Activated CD4-positive, alpha-beta T cell treated with anti-CD3 and anti-CD28 coated beads, Interleukin-10, Interleukin-2, amounts not matched to agents 100 ng/mL and 50 ng/mL, durations not matched to agents 16 hours and 8 hours (primary cell): ENCODE measurements at regions not wholly inside any gene's neighbourhood (a gene's known extent, or its start where the extent isn't known, plus 50 kb on each side); places are given as distances from the start of the nearest gene placed in this dataset.

Source experiments
- DNase-seq: peaks from one replicate; pipeline ENCODE4 v3.0.0-alpha.2; 2020

DNA sequence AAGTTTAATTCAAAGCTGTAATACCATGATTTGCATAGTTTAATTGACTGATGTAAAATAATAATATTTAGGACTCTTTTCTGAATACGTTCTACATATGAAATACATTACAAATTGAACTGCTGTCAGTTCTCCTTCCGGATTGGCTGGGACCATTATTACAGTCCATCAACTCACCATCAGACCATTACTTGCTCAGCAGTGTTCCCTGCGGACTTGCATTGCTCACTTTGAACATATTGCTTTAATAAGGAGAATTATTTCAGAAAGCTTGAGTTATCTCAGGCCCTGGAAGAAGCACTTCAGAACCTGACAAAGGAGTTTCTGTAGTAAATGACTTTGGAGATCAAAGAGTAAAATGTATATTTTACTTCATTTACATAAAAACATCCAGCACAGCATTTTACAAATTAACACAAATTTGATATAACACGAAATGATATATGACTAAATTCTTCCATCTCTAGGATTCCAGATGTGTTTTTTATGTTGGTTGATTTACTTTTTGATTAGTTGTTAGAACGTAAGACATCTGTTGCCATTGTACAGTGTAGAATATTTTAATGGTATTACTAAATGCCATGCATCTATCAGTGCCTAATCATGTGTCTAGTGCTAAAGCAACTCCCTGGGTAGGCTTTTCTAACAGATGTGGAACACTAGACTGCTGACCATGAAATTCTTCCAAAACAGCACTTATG lies 418.5 kb upstream of the SEMA3A start:
- no peak for DNase-seq

DNA sequence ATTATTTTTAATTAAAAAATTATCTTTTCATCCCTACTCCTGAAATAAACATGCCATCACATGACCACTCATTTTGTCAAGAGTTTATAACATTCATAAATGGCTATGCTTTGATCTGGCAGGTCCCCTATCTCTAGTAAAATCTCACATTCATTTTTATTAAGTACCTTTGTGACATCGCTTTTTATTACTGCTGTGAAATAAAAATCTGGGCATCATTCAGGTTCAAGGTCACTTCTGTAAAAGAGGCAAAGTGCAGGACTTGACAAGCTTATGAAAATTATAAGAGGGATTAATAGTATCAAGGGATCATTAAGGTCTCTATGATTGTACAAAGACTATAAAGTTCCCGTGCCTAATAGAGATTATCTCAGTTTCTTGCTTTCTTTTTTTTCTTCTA lies 416.8 kb upstream of the SEMA3A start:
- no peak for DNase-seq

GRCh38 chr7:84610390-84610789 lies 415.8 kb upstream of the SEMA3A start:
- no peak for DNase-seq

DNA sequence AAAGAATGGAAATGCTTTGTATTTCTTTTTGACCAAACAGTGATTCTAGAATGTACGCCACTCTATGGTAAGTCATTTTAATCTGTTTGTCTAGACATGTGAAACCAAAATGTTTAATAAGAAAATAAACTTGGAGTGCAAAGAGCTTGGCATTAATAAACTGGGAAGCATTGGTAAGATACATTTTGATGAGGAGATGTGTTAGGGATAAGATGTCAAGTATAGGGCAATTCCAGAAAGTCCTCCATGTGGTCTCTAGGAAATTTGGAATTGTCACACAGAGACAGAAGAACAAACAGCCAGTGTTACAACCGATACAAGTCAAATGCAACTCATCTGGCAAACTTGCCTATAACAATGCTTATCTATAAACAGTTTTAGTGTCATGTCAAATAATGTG lies 410.7 kb upstream of the SEMA3A start:
- DNase-seq: no peak

- DNase-seq: no peak
Measured at GRCh38 chr7:84603545-84603944, 409.0 kb upstream of the SEMA3A start.

- no peak for DNase-seq
Measured at GRCh38 chr7:84595026-84595425, 400.4 kb upstream of the SEMA3A start.

DNA sequence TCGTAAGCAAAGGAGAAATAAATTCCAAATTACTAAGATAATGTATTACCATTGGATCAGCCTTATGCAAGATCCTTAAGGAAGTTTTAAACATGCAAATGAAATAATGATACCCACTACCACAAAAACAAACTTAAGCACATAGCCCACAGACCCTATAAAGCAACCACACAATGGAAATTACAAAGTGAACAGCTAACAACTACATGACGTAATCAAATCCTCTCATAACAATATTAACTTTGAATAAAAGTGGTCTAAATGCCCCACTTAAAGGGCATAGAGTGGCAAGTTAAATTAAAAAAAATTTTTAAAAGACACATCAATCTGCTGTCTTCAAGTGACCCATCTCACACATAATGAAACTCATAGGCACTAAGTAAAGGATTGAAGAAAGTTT lies 397.3 kb upstream of the SEMA3A start:
- no peak for DNase-seq

GRCh38 chr7:84589012-84589411 lies 394.4 kb upstream of the SEMA3A start:
- no peak for DNase-seq

GRCh38 chr7:84583331-84583730 lies 388.7 kb upstream of the SEMA3A start:
- no peak for DNase-seq

GRCh38 chr7:84582747-84583146 lies 388.2 kb upstream of the SEMA3A start:
- DNase-seq: no peak

GRCh38 chr7:84578825-84579224 lies 384.2 kb upstream of the SEMA3A start:
- no peak for DNase-seq

- DNase-seq: no peak
Measured at GRCh38 chr7:84568781-84569180, 374.2 kb upstream of the SEMA3A start.

- DNase-seq: no peak
Measured at GRCh38 chr7:84565345-84566074, 370.9 kb upstream of the SEMA3A start.

DNA sequence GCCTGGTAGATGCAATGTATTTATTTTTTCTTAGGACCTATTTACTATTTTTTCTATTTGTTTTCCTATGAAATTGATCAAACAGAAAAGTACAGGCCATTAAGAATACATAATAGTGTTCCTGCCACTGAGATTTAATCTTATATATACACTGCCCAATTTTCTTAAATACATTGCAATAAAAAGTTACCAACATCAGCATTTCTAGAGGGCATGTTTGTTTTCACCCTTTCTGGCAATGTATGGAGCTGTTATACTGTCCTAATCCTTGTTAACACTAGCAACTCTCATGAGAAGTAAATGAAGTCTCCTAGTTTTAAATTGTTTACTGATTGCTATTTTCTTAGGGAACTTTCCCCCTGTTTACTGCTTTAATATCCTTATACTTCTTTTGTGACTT lies 359.1 kb upstream of the SEMA3A start:
- DNase-seq: no peak

- no peak for DNase-seq
Measured at GRCh38 chr7:84549409-84549808, 354.8 kb upstream of the SEMA3A start.

GRCh38 chr7:84548366-84549365 lies 354.1 kb upstream of the SEMA3A start:
- DNase-seq: no peak

DNA sequence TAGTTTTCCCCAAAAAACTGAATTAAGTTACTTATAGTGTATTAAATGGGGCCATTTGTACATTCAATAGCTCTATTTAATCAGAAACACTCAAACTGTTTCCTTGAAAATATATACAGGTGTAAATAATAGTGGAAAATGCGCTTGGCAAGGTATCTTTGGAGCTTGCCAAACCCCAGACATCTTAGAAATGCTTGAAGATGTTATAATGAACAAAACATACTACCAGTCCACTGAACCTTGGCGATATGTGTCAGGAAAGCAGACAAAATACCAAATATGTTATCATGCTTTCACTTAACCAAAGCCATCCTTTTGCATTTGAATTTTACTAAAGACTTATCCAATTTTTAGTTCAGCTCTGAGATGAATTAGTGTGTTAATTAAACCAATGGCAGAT lies 352.7 kb upstream of the SEMA3A start:
- DNase-seq: no peak

DNA sequence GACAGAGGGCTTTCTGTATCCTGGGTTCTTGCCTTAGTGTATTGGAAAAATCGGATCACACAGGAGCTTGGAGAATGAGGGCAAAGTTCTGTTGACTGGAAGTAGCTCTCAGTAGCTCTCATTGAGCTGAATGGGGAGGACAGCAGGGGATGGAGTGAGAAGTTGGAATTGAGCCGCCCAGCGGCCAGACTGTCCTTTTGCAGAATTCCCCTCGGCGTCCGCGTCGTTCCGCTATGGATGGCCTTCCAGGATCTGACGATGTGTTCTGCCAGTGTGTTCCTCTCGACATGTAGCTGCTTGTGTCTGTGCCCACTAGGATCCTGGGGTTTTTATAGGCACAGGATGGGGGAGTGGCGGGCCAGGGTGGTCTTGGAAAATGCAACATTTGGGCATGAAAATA lies 351.8 kb upstream of the SEMA3A start:
- DNase-seq: no peak

DNA sequence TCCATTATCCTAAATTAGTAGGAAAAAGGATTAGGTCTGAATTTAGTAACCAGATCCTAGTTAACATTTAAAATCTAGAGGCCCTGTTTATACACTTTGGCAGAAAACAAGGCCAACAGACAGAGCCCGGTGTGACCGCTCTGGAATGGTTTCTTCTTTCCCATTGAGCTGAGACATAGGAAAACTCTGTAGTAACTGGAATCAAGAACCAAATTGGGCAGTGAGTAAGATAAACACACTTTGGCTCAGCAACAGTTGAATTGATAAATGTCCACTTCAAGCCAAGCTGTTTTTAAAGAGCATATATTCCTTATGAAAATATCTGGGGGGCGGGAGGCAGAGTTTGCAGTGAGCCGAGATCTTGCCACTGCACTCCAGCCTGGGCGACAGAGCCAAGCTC lies 343.7 kb upstream of the SEMA3A start:
- DNase-seq: no peak

DNA sequence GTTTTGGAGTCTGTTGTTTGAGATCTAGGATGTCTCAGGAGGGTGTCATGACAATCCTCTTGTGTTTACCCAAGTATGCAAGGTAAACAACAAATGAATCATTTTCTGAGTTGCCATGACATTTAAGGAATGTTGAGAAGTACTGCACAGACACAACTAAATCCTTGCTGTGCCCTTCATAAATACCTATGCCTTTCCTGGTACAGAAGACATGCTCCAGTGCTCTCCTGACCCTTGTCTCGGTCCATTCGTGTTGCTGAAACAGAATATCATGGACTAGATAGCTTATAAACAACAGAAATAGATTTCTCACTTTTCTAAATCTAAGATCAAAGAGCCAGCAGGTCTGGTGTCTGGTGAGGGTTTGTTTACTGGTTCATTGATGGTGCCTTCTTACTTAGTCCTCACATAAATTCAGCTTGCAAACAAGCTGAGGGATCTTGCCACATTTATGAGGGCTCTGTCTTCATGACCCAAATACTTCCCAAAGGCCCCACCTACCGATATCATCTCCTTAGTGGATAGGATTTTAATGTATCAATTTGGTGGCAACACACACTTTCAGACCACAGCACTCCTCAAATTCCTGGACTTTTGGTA lies 341.8 kb upstream of the SEMA3A start:
- DNase-seq: no peak

DNA sequence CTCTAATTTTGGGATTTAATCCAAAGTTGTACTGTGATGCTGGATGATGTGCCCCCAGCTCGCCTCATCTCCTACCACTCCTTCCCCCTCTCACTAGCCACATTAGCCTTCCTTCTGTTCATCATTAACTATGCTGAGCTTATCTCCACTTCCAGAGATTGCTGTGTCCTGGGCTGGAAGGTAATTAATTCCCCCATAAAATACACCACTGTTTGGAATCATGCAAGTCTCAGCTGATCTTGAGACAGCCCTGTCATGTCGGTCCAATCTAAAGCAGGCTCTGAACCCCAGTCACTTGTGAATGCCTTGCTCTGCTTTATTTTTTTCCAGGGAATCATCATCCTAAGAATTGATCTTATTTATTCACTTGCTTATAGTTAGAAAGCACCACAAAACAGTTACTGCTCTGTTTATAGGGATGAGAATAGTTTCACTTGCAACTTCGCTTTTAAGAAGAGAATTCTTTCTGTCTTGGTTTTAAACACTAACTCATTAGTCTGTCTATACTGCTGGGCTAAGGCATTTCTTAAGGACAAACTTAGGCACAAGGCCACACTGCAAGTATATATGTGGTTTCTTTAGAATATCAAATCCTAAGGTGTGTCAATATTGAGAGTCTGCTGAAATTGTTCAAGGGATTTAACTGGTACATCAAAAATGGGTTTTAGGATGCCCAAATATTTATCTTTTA lies 341.1 kb upstream of the SEMA3A start:
- no peak for DNase-seq

- no peak for DNase-seq
Measured at GRCh38 chr7:84533182-84533581, 338.6 kb upstream of the SEMA3A start.
